ENCODE measurements at regions not wholly inside any gene's neighbourhood (a gene's known extent, or its start where the extent isn't known, plus 50 kb on each side); places are given as distances from the start of the nearest gene placed in this dataset.

- no peak for TF ChIP-seq CTCF (IDR thresholded peaks at IDR 0.05; ENCODE audit: low read depth, low read length, missing control alignments)
- DNase-seq = no peak
- no peak overlapping the region for H3K27ac ChIP-seq
- in situ Hi-C loops (cut with HindIII; ENCODE audit: low pct_ligation_motif_present, low sequenced_read_pairs) = no loop called here
- no peak overlapping the region for H3K4me3 ChIP-seq (ENCODE audit: low read depth, low read length)
- H3K27me3 ChIP-seq (replicated peaks) = no peaks in the 10 kb centered on the region
- no peaks in the 10 kb centered on the region for H3K36me3 ChIP-seq (replicated peaks)
These were observed 218.9 kb downstream of the AACS start for GRCh38 chr12:125284087-125284486.

GRCh38 chr12:125284945-125285685 lies 219.9 kb downstream of the AACS start:
- TF ChIP-seq CTCF (IDR thresholded peaks at IDR 0.05; ENCODE audit: low read depth, low read length, missing control alignments) = no peak
- no peaks in the 10 kb centered on the region for H3K36me3 ChIP-seq (replicated peaks)
- H3K4me3 ChIP-seq (ENCODE audit: low read depth, low read length) = no peak overlapping the region
- H3K27me3 ChIP-seq (replicated peaks) = no peaks in the 10 kb centered on the region
- DNase-seq = no peak
- in situ Hi-C loops (cut with HindIII; ENCODE audit: low pct_ligation_motif_present, low sequenced_read_pairs) = no loop called here
- H3K27ac ChIP-seq = no peak overlapping the region

DNA sequence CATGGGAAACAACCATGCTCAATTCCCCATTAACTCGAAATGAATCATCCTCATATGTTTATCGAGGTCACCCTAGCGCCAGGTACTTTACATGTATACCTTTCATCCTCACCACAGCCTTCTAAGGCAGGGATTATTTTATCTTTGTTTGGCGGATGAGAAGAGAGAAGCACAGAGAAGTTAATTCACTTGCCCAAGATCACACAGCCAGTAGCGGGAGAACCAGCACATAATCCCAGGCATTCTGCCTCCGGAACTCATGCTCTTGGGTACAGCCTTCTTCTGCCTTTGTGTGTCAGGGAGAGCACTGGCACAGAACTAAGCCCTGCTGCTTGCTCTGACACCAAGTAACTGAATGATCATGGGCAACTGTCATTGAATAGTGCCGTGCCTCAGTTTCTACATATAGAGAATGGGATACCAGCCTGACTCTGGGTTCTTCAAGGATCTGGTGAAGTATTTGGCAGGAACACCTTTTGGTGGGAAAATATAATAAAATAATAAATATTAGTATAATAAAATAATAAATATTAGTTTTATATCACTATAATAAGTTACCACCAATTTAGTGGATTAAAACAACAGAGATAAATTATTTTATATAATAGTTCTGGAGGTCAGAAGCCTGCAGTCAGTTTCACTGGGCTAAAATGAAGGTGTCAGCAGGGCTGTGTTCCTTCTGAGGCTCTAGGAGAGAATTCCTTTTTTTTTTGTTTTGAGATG lies 220.9 kb downstream of the AACS start:
- Histone ChIP-seq H3K27me3 (replicated peaks) (no peaks in the 10 kb centered on the region), H3K4me3 (ENCODE audit: low read depth, low read length) (no peak overlapping the region), H3K36me3 (replicated peaks) (no peaks in the 10 kb centered on the region), H3K27ac (no peak overlapping the region)
- in situ Hi-C loops (cut with HindIII; ENCODE audit: low pct_ligation_motif_present, low sequenced_read_pairs) = no loop called here
- TF ChIP-seq CTCF (IDR thresholded peaks at IDR 0.05; ENCODE audit: low read depth, low read length, missing control alignments) = no peak
- DNase-seq = no peak

DNA sequence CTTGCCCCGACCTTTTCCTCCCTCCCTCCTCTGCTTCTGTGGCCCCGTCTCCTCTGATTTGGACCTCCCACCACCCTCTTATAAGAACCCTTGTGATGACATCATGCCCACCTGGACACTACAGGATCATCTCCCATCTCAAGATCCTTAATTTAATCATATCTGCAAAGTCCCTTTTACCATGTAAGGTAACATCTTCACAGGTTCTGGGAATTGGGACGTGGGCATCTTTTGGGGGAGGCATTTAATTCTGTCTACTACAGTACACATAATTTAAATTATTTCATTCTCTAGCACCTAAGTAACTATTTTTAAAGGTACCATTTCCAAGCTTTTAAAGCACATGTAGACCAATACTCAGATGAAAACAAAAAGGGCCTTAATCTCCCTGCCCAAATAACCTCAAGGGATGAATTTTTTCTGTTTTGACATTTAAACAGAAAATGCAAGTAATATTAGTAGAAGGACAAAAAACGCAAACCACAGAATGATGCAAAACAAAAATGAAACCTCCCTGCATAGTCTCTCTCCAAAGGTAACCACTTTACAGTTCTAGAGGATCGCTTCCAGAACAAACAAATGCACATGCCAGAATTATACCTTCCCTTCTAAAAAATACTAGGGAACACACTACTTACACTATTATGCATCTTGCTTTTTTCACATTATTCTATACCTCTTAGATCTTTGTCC lies 222.1 kb downstream of the AACS start:
- no peaks in the 10 kb centered on the region for H3K36me3 ChIP-seq (replicated peaks)
- no peak for TF ChIP-seq CTCF (IDR thresholded peaks at IDR 0.05; ENCODE audit: low read depth, low read length, missing control alignments)
- in situ Hi-C loops (cut with HindIII; ENCODE audit: low pct_ligation_motif_present, low sequenced_read_pairs) = no loop called here
- H3K27ac ChIP-seq = no peak overlapping the region
- H3K27me3 ChIP-seq (replicated peaks) = no peaks in the 10 kb centered on the region
- H3K4me3 ChIP-seq (ENCODE audit: low read depth, low read length) = no peak overlapping the region
- DNase-seq = no peak

GRCh38 chr12:125288931-125289928 lies 224.0 kb downstream of the AACS start:
- no peaks in the 10 kb centered on the region for H3K27me3 ChIP-seq (replicated peaks)
- H3K27ac ChIP-seq = no peak overlapping the region
- H3K36me3 ChIP-seq (replicated peaks) = no peaks in the 10 kb centered on the region
- H3K4me3 ChIP-seq (ENCODE audit: low read depth, low read length) = no peak overlapping the region
- in situ Hi-C loops (cut with HindIII; ENCODE audit: low pct_ligation_motif_present, low sequenced_read_pairs) = no loop called here
- no peak for DNase-seq
- no peak for TF ChIP-seq CTCF (IDR thresholded peaks at IDR 0.05; ENCODE audit: low read depth, low read length, missing control alignments)
